H9 (cell line): ENCODE measurements at regions not wholly inside any gene's neighbourhood (a gene's known extent, or its start where the extent isn't known, plus 50 kb on each side); places are given as distances from the start of the nearest gene placed in this dataset.

Experiments
- DNase-seq: peaks from one replicate; pipeline ENCODE4 v3.0.0-alpha.2; 2017
- H2AFZ ChIP-seq: one replicate; pipeline ENCODE4 v1.6.1; 2013; ENCODE audit warnings: mild to moderate bottlenecking, low read length, control low read depth, moderate library complexity
- H2AK5ac ChIP-seq: 2 replicates; pipeline ENCODE4 v1.6.1; 2013; ENCODE audit warnings: low read length, control low read depth, mixed read lengths; ENCODE audit not compliant: insufficient read length
- H2BK120ac ChIP-seq: one replicate; pipeline ENCODE4 v1.6.1; 2013; ENCODE audit warnings: low read depth, mild to moderate bottlenecking, low read length, control low read depth, inconsistent platforms; ENCODE audit not compliant: poor library complexity, severe bottlenecking
- H2BK12ac ChIP-seq: 2 replicates; pipeline ENCODE4 v1.6.1; 2013; ENCODE audit warnings: low read length, control low read depth, mixed read lengths, low read depth; ENCODE audit not compliant: insufficient read length
- H2BK15ac ChIP-seq: 2 replicates; pipeline ENCODE4 v1.6.1; 2013; ENCODE audit warnings: low read depth, low read length, control low read depth
- H2BK20ac ChIP-seq: one replicate; pipeline ENCODE4 v1.6.1; 2013; ENCODE audit warnings: low read depth, mild to moderate bottlenecking, low read length, control low read depth, inconsistent platforms; ENCODE audit not compliant: poor library complexity, severe bottlenecking
- H2BK5ac ChIP-seq: 2 replicates; pipeline ENCODE4 v1.6.1; 2013; ENCODE audit warnings: low read length, control low read depth, mixed read lengths; ENCODE audit not compliant: insufficient read length
- H3K14ac ChIP-seq: 2 replicates; pipeline ENCODE4 v1.6.1; 2013; ENCODE audit warnings: low read length, control low read depth; ENCODE audit not compliant: insufficient read depth
- H3K18ac ChIP-seq: 2 replicates; pipeline ENCODE4 v1.6.1; 2013; ENCODE audit warnings: low read depth, mild to moderate bottlenecking, mixed read lengths, low read length, control low read depth; ENCODE audit not compliant: insufficient read length
- H3K23ac ChIP-seq: 2 replicates; pipeline ENCODE4 v1.6.1; 2013; ENCODE audit warnings: low read length, control low read depth, mixed read lengths, low read depth; ENCODE audit not compliant: insufficient read length
- H3K23me2 ChIP-seq: 2 replicates; pipeline ENCODE4 v1.6.1; 2013; ENCODE audit warnings: low read depth, mild to moderate bottlenecking, mixed read lengths, low read length, control low read depth; ENCODE audit not compliant: insufficient read length, poor library complexity, severe bottlenecking
- H3K27ac ChIP-seq: 2 replicates; pipeline ENCODE4 v1.5.1; 2013; ENCODE audit warnings: low read length, control low read depth, mixed read lengths, low read depth; ENCODE audit not compliant: insufficient read length
- H3K27me3 ChIP-seq: 2 replicates; pipeline ENCODE4 v1.6.1; 2013; ENCODE audit warnings: low read length, control low read depth, inconsistent platforms; ENCODE audit not compliant: insufficient read depth
- H3K4ac ChIP-seq: 2 replicates; pipeline ENCODE4 v1.6.1; 2013; ENCODE audit warnings: low read depth, mild to moderate bottlenecking, control low read depth, inconsistent platforms, low read length, moderate library complexity
- H3K4me1 ChIP-seq: 2 replicates; pipeline ENCODE4 v1.6.1; 2013; ENCODE audit warnings: low read length, control low read depth, inconsistent platforms; ENCODE audit not compliant: insufficient read depth
- H3K4me2 ChIP-seq: 2 replicates; pipeline ENCODE4 v1.6.1; 2013; ENCODE audit warnings: low read length, control low read depth, mixed read lengths; ENCODE audit not compliant: insufficient read length, insufficient read depth
- H3K56ac ChIP-seq: 2 replicates; pipeline ENCODE4 v1.6.1; 2013; ENCODE audit warnings: low read depth, mild to moderate bottlenecking, mixed read lengths, low read length, control low read depth; ENCODE audit not compliant: insufficient read length
- H3K79me1 ChIP-seq: 2 replicates; pipeline ENCODE4 v1.6.1; 2013; ENCODE audit warnings: low read depth, mild to moderate bottlenecking, moderate library complexity, low read length, control low read depth, inconsistent platforms; ENCODE audit not compliant: insufficient read depth, poor library complexity, severe bottlenecking
- H3K79me2 ChIP-seq: 2 replicates; pipeline ENCODE4 v1.6.1; 2013; ENCODE audit warnings: low read length, control low read depth, inconsistent platforms; ENCODE audit not compliant: insufficient read depth
- H3K9ac ChIP-seq: 2 replicates; pipeline ENCODE4 v1.6.1; 2013; ENCODE audit warnings: low read length, control low read depth, mixed read lengths; ENCODE audit not compliant: insufficient read length; ENCODE audit errors: extremely low read depth
- H3K9me3 ChIP-seq: one replicate; pipeline ENCODE4 v1.6.1; 2013; ENCODE audit warnings: low read depth, low read length, inconsistent platforms; ENCODE audit not compliant: control insufficient read depth
- H3T11ph ChIP-seq: one replicate; pipeline ENCODE4 v1.6.1; 2013; ENCODE audit warnings: mild to moderate bottlenecking, low read length, control low read depth, inconsistent platforms
- H4K20me1 ChIP-seq: one replicate; pipeline ENCODE4 v1.6.1; 2013; ENCODE audit not compliant: control insufficient read depth, insufficient read length, insufficient read depth
- H4K5ac ChIP-seq: 2 replicates; pipeline ENCODE4 v1.6.1; 2013; ENCODE audit warnings: low read depth, mild to moderate bottlenecking, mixed read lengths, low read length, control low read depth; ENCODE audit not compliant: insufficient read length
- H4K8ac ChIP-seq: replicated peaks from 2 replicates; pipeline ENCODE4 v1.6.1; 2013; ENCODE audit warnings: low read length, control low read depth, mixed read lengths, low read depth; ENCODE audit not compliant: insufficient read length
- H4K91ac ChIP-seq: 2 replicates; pipeline ENCODE4 v1.6.1; 2013; ENCODE audit warnings: low read depth, mild to moderate bottlenecking, moderate library complexity, mixed read lengths, low read length, control low read depth; ENCODE audit not compliant: insufficient read length
- H3K27ac Mint-ChIP-seq, 3 experiments: 2 replicates in 2 of 3; 3 replicates in 1 of 3; pipeline ENCODE4 v1.8.0; 2020 to 2021; ENCODE audit warnings: mixed read lengths in 3 of 3, mild to moderate bottlenecking in 1 of 3, moderate library complexity in 1 of 3
- H3K27me3 Mint-ChIP-seq: 2 replicates; pipeline ENCODE4 v1.8.0; 2021; ENCODE audit warnings: low read depth, mild to moderate bottlenecking, moderate library complexity, mixed read lengths
- H3K36me3 Mint-ChIP-seq, 3 experiments: 2 replicates in 2 of 3; 3 replicates in 1 of 3; pipeline ENCODE4 v1.8.0; 2020 to 2021; ENCODE audit warnings: low read depth in 3 of 3, mixed read lengths in 3 of 3; ENCODE audit not compliant: insufficient read depth in 1 of 3
- H3K4me1 Mint-ChIP-seq, 2 experiments: 2 replicates each; pipeline ENCODE4 v1.8.0; 2020; ENCODE audit warnings: mixed read lengths in 2 of 2
- H3K4me3 Mint-ChIP-seq, 2 experiments: 2 replicates in 1 of 2; 3 replicates in 1 of 2; pipeline ENCODE4 v1.8.0; 2020 to 2021; ENCODE audit warnings: mild to moderate bottlenecking in 2 of 2, mixed read lengths in 2 of 2, moderate library complexity in 1 of 2
- H3K9me3 Mint-ChIP-seq, 2 experiments: 2 replicates in 1 of 2; 3 replicates in 1 of 2; pipeline ENCODE4 v1.8.0; 2020; ENCODE audit warnings: mild to moderate bottlenecking in 2 of 2, mixed read lengths in 2 of 2, moderate library complexity in 1 of 2
- CTCF ChIP-seq: fragments of 200-600 bp; sonication (generic); conservative IDR thresholded peaks from 3 replicates; pipeline ENCODE4 v1.8.0; 2021; ENCODE audit warnings: antibody characterized with exemption, mild to moderate bottlenecking
- WGBS: extraction: QIAGEN DNeasy Blood & Tissue Kit; methylation state at CpG from one replicate; pipeline ENCODE4 v1.1.7; 2013; ENCODE audit warnings: missing lambda C conversion rate, low lambda C conversion rate, mixed read lengths; ENCODE audit not compliant: insufficient read length; ENCODE audit errors: extremely low coverage; 5-methylcytosine and 5-hydroxymethylcytosine counted together

GRCh38 chr4:136156947-136157346, 1375.3 kb downstream of the PCDH18 start:
- no peaks in the 10 kb centered on the region for H4K20me1 ChIP-seq

More at GRCh38 chr4:136156947-136157346, 1375.3 kb downstream of the PCDH18 start:
- H2AFZ ChIP-seq, result no peak overlapping the region
- H3K9me3 Mint-ChIP-seq, result peaks cover 5 to 6% of the 10 kb centered on the region in 2 experiments; a peak in 4 of 5 replicates
- WGBS, result no CpG with 5 or more reads among the region's 1 CpG
- no peak overlapping the region for H3K4me2 ChIP-seq
- peaks cover 3 to 6% (median 5%) of the 10 kb centered on the region in 3 experiments; a peak in 5 of 7 replicates for H3K36me3 Mint-ChIP-seq
- H3K23me2 ChIP-seq, result no peaks in the 10 kb centered on the region
- no peak overlapping the region for H2AK5ac ChIP-seq
- H3T11ph ChIP-seq, result no peak overlapping the region
- H3K4me1 Mint-ChIP-seq, result peaks cover 15 to 19% of the 10 kb centered on the region in 2 experiments
- H3K56ac ChIP-seq, result no peak overlapping the region
- no peak overlapping the region for H2BK120ac ChIP-seq
- no peaks in the 10 kb centered on the region for H3K79me1 ChIP-seq
- no peaks in the 10 kb centered on the region for H3K27me3 Mint-ChIP-seq
- H2BK15ac ChIP-seq, result no peak overlapping the region
- DNase-seq, result no peak
- no peaks in the 10 kb centered on the region for H3K79me2 ChIP-seq
- no peak for TF ChIP-seq CTCF
- no peak overlapping the region for H2BK5ac ChIP-seq
- H3K9me3 ChIP-seq, result peaks cover under 1% of the 10 kb centered on the region
- H2BK12ac ChIP-seq, result no peak overlapping the region
- no peak overlapping the region for H3K14ac ChIP-seq
- no peak overlapping the region for H3K27ac ChIP-seq
- no peak overlapping the region for H3K4me3 Mint-ChIP-seq
- no peak overlapping the region for H4K91ac ChIP-seq
- H3K4ac ChIP-seq, result no peak overlapping the region
- no peak overlapping the region for H2BK20ac ChIP-seq
- peaks cover 2% of the 10 kb centered on the region; the same call in 1 of the 2 replicates for H3K4me1 ChIP-seq
- no peak overlapping the region for H3K23ac ChIP-seq
- H3K27me3 ChIP-seq, result no peaks in the 10 kb centered on the region
- no peak overlapping the region for H3K18ac ChIP-seq
- H3K27ac Mint-ChIP-seq, result no peak overlapping the region; a peak in 1 of 7 replicates
- H4K5ac ChIP-seq, result no peak overlapping the region
- H3K9ac ChIP-seq, result no peak overlapping the region
- H4K8ac ChIP-seq, result no peak overlapping the region
